ENCODE measurements at regions not wholly inside any gene's neighbourhood (a gene's known extent, or its start where the extent isn't known, plus 50 kb on each side); places are given as distances from the start of the nearest gene placed in this dataset.

DNA sequence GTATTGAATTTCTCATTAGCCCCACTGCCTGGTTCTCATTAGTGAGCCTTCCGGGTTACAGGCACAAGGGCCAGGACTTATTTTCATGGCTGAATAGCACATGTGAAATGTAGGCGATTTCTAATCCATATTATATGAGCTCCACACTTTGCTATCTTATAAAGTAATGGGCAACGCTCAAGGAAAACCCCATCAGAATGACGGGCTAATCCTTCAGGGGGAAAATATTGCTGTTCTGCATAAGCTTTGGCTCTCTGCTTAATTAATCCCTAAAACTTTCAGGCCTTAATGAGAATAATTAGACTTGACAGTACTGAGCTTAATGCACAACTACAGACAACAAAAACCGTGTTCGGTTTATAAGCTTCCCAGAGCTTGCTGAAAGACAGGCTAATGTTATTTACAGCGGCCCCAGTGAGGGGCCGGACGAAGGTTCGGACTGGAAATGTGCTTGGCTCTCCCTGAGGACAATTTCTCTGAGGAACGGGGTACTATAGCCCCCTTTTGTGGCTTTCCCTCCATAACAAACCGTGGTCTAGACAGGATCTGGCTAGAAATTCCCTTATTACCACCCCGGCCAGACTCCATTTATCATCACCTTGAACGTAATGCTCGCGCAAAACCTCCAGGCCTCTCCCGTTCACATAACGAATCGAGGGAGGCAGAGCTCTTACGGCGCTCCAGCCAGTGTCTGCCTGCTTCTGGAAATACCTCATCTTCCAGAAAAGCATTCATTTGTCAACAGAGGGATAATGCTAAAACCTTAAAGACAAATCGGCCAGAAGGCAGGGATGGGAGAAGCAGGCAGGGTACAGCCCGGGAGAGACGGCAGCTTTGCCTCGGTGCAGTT, 164.5 kb downstream of the CD83 start:
- TF ChIP-seq ZNF274 (IDR thresholded peaks at IDR 0.05; ENCODE audit: low read depth, low read length) = no peak
- H3K4me3 ChIP-seq (ENCODE audit: low read length) = no peak overlapping the region

DNA sequence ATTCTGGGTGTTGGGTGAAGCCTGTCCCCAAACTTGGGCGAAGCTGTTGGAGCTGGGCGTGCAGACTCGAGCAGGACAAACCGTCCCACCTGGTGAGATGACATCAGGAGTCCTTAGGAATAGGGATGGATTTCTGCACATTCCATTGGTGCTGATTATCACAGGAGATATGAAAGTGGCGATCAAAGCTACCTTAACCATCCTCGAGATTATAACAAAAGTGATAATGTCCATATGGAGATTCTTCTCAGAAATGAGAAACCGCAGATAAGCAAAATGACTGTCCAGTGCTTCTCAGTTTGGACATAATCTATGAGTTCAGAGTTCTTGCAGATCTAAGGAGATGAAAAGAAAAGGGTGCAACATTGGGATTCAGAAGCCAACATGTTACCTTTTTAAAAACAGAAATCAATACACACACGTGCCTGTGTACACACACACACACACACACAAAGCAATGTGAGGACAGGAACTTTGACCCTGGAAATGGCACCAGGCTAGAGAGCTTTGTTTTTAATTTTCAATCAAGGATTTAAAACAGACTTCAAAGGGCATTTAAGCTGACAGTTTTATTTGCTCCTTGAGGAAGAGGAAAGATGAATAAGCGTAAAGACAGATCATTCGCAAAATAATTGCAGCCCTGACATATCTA, 165.4 kb downstream of the CD83 start:
- H3K4me3 ChIP-seq (ENCODE audit: low read length) = no peak overlapping the region
- TF ChIP-seq ZNF274 (IDR thresholded peaks at IDR 0.05; ENCODE audit: low read depth, low read length) = no peak

DNA sequence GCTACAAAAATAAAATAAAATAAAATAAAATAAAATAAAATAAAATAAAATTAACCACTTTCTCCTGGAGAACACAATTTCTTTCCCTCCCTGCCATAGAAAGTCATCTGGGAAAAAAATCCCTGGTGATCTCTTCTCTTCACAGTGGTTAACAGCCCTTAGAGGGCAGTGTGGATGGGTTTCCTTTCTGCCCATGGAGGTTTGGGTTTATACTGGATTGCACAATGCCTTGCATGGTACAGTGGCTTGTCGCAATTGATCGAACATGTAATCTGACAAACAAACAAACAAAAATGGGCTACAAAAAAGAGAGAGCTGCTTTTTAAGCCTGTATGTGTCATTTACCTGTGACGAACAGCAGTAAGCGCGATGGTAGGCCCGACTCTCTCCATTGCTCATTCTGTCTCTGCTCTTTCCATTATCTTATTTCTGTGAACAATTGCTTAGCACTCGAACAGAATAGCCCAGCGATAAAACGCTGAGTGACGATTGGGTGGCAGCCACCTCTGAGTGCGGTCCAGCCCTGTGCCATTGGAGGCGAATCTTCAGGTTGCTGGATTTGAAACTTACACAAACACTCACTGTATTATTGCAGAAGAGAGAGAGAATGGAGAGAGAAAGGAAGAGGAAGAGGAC, 166.1 kb downstream of the CD83 start:
- no peak overlapping the region for H3K4me3 ChIP-seq (ENCODE audit: low read length)
- no peak for TF ChIP-seq ZNF274 (IDR thresholded peaks at IDR 0.05; ENCODE audit: low read depth, low read length)

DNA sequence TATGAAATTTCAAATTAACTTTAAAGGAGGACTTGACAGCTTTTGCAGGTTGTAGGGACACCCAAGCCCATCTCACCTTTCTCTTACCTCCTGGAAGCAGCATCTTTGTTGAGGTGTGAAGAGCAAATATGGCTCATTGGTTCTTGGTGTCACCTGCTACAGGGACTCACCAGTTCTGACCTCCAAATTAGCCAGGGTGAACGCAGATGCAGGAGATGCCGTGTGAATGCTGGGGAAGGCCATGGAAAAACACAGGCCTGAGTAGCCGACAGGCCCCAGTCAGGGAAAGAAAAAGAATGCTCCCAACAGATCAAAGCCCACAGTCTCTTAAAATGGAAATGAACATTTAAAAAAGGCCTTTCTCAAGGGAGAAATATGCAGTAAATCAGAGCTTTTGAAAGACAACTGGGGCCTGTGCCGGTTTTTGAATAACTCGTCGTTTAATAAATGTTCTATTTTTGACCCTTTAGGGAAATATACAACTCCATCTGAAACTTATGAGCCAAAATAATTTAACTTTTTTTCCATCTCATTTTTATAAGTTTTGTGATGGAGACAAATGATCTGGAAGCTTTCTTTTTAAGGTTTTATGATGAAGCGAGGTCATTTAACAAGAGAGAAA, 167.5 kb downstream of the CD83 start:
- H3K4me3 ChIP-seq (ENCODE audit: low read length) = no peak overlapping the region
- TF ChIP-seq ZNF274 (IDR thresholded peaks at IDR 0.05; ENCODE audit: low read depth, low read length) = no peak

DNA sequence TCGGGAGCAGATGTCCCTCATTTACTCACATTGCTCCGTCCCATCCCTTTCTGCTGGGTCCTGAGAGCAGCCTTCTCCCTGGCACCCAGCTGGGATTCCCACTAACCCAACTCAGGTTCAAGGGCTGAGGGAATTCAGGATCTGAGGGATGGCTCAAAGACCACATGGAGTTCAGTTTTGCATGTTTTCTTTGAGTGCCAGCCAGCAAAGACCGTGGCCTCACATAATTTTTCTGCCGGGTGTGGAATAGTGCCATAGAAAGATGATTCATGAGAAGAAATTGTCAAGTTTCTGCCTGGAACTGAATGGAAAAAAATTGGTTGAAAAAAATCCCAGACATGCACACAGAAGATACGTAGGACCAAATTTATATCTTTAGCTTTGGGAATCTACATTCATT, 168.6 kb downstream of the CD83 start:
- no peak overlapping the region for H3K4me3 ChIP-seq (ENCODE audit: low read length)
- no peak for TF ChIP-seq ZNF274 (IDR thresholded peaks at IDR 0.05; ENCODE audit: low read depth, low read length)

DNA sequence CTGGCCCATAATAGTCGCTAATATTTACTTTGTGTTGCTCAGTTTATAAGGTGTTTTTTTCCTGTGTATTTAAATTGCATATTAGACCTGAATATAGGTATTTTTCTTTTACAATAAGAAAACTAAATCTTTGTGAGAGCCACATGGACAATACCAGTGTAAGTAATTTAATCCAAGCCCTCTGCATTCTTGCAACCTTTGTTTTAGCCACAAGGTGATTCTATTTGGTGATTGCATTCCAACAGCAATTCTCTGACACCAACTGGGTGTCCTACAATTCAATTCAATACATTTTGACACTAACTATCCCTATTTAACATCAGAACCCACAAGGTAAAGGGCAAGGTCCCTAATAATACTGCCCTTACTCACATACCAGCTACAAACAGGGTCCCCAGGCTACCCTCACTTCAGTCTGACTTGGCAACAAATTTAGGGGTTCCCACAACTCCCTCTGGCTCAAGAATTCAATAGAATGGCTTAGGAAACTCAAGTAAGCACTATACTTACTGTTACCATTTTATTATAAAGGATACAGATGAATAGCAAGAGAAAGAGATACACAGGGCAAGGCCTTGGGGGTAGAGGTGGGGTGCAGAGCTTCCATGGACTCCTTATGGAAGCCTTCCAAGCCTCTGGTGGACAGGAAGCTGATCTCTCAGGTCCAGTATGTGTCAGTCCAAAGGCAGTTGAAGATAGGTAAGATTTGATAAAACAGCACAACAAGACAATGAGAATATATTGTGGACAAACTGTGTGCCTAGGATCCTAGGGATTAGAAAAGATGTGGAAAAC, 169.3 kb downstream of the CD83 start:
- no peak overlapping the region for H3K4me3 ChIP-seq (ENCODE audit: low read length)
- no peak for TF ChIP-seq ZNF274 (IDR thresholded peaks at IDR 0.05; ENCODE audit: low read depth, low read length)

DNA sequence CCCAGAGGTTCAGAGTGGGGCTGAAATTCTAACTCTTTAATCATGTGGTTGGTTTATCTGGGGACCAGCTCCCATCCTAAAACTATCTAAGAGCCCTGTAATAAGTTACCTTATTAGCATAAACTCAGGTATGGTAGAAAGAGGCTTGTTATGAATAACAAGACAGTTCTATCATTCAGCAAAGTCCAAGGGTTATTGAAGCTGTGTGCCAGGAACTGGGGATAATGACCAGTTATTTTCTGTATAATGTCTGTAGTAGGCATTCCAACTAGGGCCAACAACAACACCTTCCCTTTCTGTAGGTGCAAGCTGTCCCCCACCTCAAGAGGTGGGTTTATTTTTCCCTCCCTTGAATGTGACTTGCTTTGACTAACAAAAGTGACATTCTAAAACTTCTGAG, 170.1 kb downstream of the CD83 start:
- no peak overlapping the region for H3K4me3 ChIP-seq (ENCODE audit: low read length)
- no peak for TF ChIP-seq ZNF274 (IDR thresholded peaks at IDR 0.05; ENCODE audit: low read depth, low read length)

DNA sequence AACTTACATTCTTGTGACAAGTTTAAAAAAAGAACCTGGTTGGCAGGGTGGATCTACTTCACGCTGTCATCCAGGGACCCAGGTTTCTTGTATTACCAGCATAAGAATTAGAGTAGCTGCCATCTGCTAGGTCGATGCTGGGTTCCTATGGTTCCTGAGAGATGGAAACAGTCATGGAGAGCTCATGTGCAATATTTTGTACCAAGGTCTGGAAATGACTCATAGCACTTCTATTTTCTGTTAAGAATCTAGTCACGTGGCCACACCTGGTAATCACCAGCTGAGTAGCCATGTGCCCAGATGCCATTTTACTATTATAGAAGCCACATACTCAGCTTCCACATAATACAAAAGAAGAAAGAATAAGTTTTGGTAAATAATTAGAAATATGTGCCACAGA, 171.3 kb downstream of the CD83 start:
- no peak for TF ChIP-seq ZNF274 (IDR thresholded peaks at IDR 0.05; ENCODE audit: low read depth, low read length)
- H3K4me3 ChIP-seq (ENCODE audit: low read length) = no peak overlapping the region

DNA sequence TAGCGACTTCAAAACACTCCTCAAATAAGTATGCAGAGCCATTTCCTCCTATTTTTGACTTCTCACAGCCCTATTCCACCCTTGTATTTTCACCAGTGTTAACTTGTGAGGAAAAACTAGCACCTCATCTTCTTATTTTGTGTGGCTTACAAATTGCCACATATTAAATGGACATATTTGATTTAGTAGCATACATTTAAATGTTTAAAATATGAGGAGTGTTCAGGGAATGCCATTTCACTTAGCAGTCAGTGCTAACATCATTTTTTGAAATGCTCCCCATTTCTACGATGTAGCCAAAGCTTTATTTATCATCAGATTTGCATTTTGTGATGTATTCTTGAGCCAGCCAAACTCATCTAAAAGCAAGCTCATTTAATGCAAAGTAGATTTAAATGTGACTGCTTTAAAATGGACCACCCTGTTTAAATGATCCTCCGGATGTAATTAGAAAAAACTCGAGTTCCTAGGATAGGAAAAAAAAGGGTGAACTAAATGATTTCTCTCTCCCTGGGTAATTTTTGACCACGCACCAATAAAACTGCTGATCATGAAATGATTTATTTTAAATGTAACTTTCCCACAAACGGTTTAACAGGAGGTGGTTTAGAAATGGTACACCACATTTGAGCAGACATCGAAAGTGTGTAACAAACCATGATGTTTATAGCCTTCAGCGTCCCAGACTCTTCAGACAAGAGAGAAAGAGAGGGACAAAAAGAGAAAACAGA, 172.6 kb downstream of the CD83 start:
- no peak for TF ChIP-seq ZNF274 (IDR thresholded peaks at IDR 0.05; ENCODE audit: low read depth, low read length)

DNA sequence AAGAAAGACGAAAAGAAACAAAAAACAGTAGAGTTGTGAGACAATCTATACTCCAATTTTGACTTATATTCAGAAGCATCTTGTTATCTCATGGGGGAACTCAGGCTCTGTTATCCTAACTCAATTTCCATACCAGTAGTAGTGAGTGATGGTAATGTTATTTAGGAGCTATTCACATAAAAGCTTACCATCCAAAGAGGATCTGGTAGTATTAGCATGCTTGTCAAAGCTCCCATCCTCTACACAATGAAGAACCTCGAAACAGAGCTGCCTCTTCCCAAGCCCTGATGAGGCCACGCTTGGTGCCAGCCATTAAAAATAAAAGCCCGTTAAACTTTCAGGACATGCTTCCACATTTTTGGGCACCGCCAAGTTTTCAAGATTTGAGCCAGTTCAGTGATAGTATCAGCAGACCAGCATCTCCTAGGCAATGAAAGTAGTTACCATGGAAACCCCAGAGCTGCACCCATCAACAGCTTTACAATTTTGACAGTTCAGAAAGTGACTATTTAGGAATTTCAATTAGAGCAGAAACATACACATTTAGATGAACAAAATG, 173.3 kb downstream of the CD83 start:
- H3K4me3 ChIP-seq (ENCODE audit: low read length) = no peak overlapping the region
- no peak for TF ChIP-seq ZNF274 (IDR thresholded peaks at IDR 0.05; ENCODE audit: low read depth, low read length)

More for the DNA sequence above, 172.6 kb downstream of the CD83 start:
- H3K4me3 ChIP-seq (ENCODE audit: low read length) = no peak overlapping the region

DNA sequence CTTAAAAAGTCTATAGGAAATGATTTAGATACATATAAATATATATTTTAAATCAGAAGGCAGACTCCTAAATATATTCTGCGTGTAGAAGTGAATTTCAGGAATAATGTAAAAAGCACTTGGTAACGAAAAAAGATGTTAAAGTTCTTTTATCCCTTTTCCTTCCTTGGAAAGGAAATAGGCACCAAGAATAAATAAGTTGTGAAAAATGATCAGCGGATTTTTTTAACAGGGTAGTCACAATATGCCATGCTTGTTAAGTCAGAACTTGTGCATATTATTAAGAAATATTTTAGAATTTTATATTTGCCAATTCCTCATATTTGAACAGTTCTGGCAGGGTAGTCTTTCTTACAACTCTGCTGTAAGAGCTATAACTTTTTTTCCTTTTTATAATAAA, 173.8 kb downstream of the CD83 start:
- TF ChIP-seq ZNF274 (IDR thresholded peaks at IDR 0.05; ENCODE audit: low read depth, low read length) = no peak
- H3K4me3 ChIP-seq (ENCODE audit: low read length) = no peak overlapping the region

DNA sequence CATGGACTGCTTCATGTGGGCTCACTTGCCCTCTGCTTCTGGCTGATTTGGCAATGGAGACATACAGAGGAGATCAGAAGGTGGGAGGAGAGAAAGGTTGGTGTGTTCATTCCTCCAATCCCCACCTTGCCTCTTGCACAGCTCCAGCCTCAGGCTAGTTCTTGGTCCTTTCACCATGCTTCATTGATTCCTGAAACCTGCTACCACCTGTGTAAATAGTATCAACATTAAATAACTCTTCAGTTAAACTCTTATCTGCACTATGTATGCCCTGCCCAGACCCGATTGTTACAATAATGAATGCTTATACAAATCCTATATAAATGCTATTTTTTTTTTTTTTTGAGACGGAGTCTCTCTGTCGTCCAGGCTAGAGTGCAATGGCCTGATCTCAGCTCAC, 174.5 kb downstream of the CD83 start:
- H3K4me3 ChIP-seq (ENCODE audit: low read length) = no peak overlapping the region
- TF ChIP-seq ZNF274 (IDR thresholded peaks at IDR 0.05; ENCODE audit: low read depth, low read length) = no peak

Measured in GM08714 (cell line).